ENCODE measurements at regions not wholly inside any gene's neighbourhood (a gene's known extent, or its start where the extent isn't known, plus 50 kb on each side); places are given as distances from the start of the nearest gene placed in this dataset.

GRCh38 chrX:6386837-6387236 lies 148.1 kb downstream of the VCX3A start:
- TF ChIP-seq, protein P1, sequence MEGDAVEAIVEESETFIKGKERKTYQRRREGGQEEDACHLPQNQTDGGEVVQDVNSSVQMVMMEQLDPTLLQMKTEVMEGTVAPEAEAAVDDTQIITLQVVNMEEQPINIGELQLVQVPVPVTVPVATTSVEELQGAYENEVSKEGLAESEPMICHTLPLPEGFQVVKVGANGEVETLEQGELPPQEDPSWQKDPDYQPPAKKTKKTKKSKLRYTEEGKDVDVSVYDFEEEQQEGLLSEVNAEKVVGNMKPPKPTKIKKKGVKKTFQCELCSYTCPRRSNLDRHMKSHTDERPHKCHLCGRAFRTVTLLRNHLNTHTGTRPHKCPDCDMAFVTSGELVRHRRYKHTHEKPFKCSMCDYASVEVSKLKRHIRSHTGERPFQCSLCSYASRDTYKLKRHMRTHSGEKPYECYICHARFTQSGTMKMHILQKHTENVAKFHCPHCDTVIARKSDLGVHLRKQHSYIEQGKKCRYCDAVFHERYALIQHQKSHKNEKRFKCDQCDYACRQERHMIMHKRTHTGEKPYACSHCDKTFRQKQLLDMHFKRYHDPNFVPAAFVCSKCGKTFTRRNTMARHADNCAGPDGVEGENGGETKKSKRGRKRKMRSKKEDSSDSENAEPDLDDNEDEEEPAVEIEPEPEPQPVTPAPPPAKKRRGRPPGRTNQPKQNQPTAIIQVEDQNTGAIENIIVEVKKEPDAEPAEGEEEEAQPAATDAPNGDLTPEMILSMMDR (IDR thresholded peaks at IDR 0.05; ENCODE audit: low read depth, low read length), result no peak
- DNase-seq, result no peak
- peaks cover 3% of the 10 kb centered on the region for H3K27me3 ChIP-seq (ENCODE audit: insufficient read depth, low read depth, severe bottlenecking)

GRCh38 chrX:6384921-6385320 lies 150.0 kb downstream of the VCX3A start:
- TF ChIP-seq, protein P1 (IDR thresholded peaks at IDR 0.05; ENCODE audit: low read depth, low read length), result no peak
- Histone ChIP-seq H3K36me3 (no peaks in the 10 kb centered on the region), H3K27me3 (ENCODE audit: insufficient read depth, low read depth, severe bottlenecking) (peaks cover 3% of the 10 kb centered on the region), H3K27ac (no peak overlapping the region), H3K4me3 (ENCODE audit: low read depth, low read length) (no peak overlapping the region), H3K9me3 (ENCODE audit: severe bottlenecking) (no peaks in the 10 kb centered on the region)
- no peak for DNase-seq

More at GRCh38 chrX:6386837-6387236, 148.1 kb downstream of the VCX3A start:
- Histone ChIP-seq H3K27ac (no peak overlapping the region), H3K36me3 (no peaks in the 10 kb centered on the region), H3K9me3 (ENCODE audit: severe bottlenecking) (no peaks in the 10 kb centered on the region), H3K4me3 (ENCODE audit: low read depth, low read length) (no peak overlapping the region)

GRCh38 chrX:6384371-6384770 lies 150.5 kb downstream of the VCX3A start:
- no peaks in the 10 kb centered on the region for H3K36me3 ChIP-seq
- no peaks in the 10 kb centered on the region for H3K9me3 ChIP-seq (ENCODE audit: severe bottlenecking)
- no peak overlapping the region for H3K4me3 ChIP-seq (ENCODE audit: low read depth, low read length)
- H3K27ac ChIP-seq, result no peak overlapping the region
- TF ChIP-seq, protein P1 (IDR thresholded peaks at IDR 0.05; ENCODE audit: low read depth, low read length), result no peak
- H3K27me3 ChIP-seq (ENCODE audit: insufficient read depth, low read depth, severe bottlenecking), result peaks cover 3% of the 10 kb centered on the region
- no peak for DNase-seq

DNA sequence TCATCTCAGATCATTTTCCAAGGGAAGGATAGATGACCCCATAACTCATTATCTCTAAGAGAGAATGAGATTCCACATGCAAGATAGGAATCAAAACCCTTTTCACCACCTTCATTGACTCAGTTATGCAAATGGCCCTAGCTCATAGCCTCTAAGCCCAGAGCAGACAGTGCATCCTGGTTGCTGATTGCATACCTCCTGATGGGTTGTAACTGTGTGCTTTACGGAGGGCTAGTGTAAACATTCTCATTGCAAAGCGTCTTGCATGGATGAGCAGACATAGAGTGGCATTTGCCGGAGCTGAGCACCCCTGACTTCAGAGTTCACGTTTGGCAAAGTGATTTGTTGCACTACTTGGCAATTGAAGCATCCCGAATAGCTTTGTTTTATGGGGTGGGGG lies 151.0 kb downstream of the VCX3A start:
- DNase-seq, result no peak
- Histone ChIP-seq H3K27me3 (ENCODE audit: insufficient read depth, low read depth, severe bottlenecking) (peaks cover 6% of the 10 kb centered on the region), H3K27ac (no peak overlapping the region), H3K36me3 (no peaks in the 10 kb centered on the region), H3K4me3 (ENCODE audit: low read depth, low read length) (no peak overlapping the region), H3K9me3 (ENCODE audit: severe bottlenecking) (no peaks in the 10 kb centered on the region)
- TF ChIP-seq, protein P1 (IDR thresholded peaks at IDR 0.05; ENCODE audit: low read depth, low read length), result no peak

DNA sequence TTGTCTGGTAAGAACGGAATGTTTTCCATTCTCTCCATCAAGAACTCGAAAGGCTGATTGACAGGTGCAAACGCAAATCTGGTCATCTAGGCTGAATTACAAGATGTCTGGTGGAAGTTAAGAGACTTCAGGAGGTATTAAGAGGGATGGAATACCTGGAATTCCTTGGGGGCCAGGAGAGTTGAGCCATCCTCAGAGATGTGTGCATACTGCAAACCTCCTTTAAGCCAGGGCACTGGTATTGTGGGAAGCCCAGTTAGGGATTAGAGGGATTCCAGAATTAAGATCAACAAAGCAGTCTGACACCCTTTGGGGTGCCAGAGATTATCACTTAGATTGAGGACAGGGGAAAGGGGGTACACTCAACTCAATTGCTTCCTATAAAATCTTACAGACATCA lies 151.4 kb downstream of the VCX3A start:
- Histone ChIP-seq H3K27me3 (ENCODE audit: insufficient read depth, low read depth, severe bottlenecking) (peaks cover 6% of the 10 kb centered on the region), H3K27ac (no peak overlapping the region), H3K4me3 (ENCODE audit: low read depth, low read length) (no peak overlapping the region), H3K36me3 (no peaks in the 10 kb centered on the region), H3K9me3 (ENCODE audit: severe bottlenecking) (no peaks in the 10 kb centered on the region)
- DNase-seq, result no peak
- TF ChIP-seq, protein P1 (IDR thresholded peaks at IDR 0.05; ENCODE audit: low read depth, low read length), result no peak

GRCh38 chrX:6382284-6382683 lies 152.6 kb downstream of the VCX3A start:
- no peak for DNase-seq
- TF ChIP-seq, protein P1 (IDR thresholded peaks at IDR 0.05; ENCODE audit: low read depth, low read length), result no peak
- Histone ChIP-seq H3K4me3 (ENCODE audit: low read depth, low read length) (no peak overlapping the region), H3K27me3 (ENCODE audit: insufficient read depth, low read depth, severe bottlenecking) (peaks cover 6% of the 10 kb centered on the region), H3K27ac (no peak overlapping the region), H3K36me3 (no peaks in the 10 kb centered on the region), H3K9me3 (ENCODE audit: severe bottlenecking) (no peaks in the 10 kb centered on the region)

Data from WERI-Rb-1 (cell line).